ENCODE measurements at regions not wholly inside any gene's neighbourhood (a gene's known extent, or its start where the extent isn't known, plus 50 kb on each side); places are given as distances from the start of the nearest gene placed in this dataset.

GRCh38 chr16:52957199-52957598 is 95.5 kb downstream of the CHD9NB start:
- Histone ChIP-seq H3K9me3 (ENCODE audit: control insufficient read depth, insufficient read depth, low read length) (no peaks in the 10 kb centered on the region), H3F3A (ENCODE audit: control insufficient read depth, insufficient read depth) (no peaks in the 10 kb centered on the region), H3K4me2 (ENCODE audit: low read length) (no peak overlapping the region), H3K27ac (ENCODE audit: low read depth, low read length) (no peak overlapping the region), H3K4me3 (ENCODE audit: low read length) (no peak overlapping the region), H3K79me2 (ENCODE audit: control insufficient read depth, low read length) (no peaks in the 10 kb centered on the region), H3K27me3 (ENCODE audit: control insufficient read depth, low read length) (no peaks in the 10 kb centered on the region), H3K9me2 (replicated peaks; ENCODE audit: control insufficient read depth, low read length) (no peaks in the 10 kb centered on the region), H3K4me1 (ENCODE audit: control insufficient read depth, low read length) (no peaks in the 10 kb centered on the region), H4K20me1 (ENCODE audit: control insufficient read depth, insufficient read depth, low read depth, low read length) (no peaks in the 10 kb centered on the region), H3K36me3 (ENCODE audit: control insufficient read depth, low read length) (no peaks in the 10 kb centered on the region)
- TF ChIP-seq EZH2phosphoT487 (IDR thresholded peaks at IDR 0.05; ENCODE audit: borderline replicate concordance, low read length) = no peak
- TF ChIP-seq CTCF (IDR thresholded peaks at IDR 0.05; ENCODE audit: low read depth, low read length, poor library complexity, severe bottlenecking) = no peak

GRCh38 chr16:52956044-52956443 is 96.7 kb downstream of the CHD9NB start:
- TF ChIP-seq CTCF (IDR thresholded peaks at IDR 0.05; ENCODE audit: low read depth, low read length, poor library complexity, severe bottlenecking) = no peak
- no peak for TF ChIP-seq EZH2phosphoT487 (IDR thresholded peaks at IDR 0.05; ENCODE audit: borderline replicate concordance, low read length)
- Histone ChIP-seq H3K27me3 (ENCODE audit: control insufficient read depth, low read length) (no peaks in the 10 kb centered on the region), H3K9me2 (replicated peaks; ENCODE audit: control insufficient read depth, low read length) (no peaks in the 10 kb centered on the region), H3K4me3 (ENCODE audit: low read length) (no peak overlapping the region), H3K4me1 (ENCODE audit: control insufficient read depth, low read length) (no peaks in the 10 kb centered on the region), H3K4me2 (ENCODE audit: low read length) (no peak overlapping the region), H3K27ac (ENCODE audit: low read depth, low read length) (no peak overlapping the region), H3K36me3 (ENCODE audit: control insufficient read depth, low read length) (no peaks in the 10 kb centered on the region), H3K79me2 (ENCODE audit: control insufficient read depth, low read length) (no peaks in the 10 kb centered on the region), H3K9me3 (ENCODE audit: control insufficient read depth, insufficient read depth, low read length) (no peaks in the 10 kb centered on the region), H3F3A (ENCODE audit: control insufficient read depth, insufficient read depth) (no peaks in the 10 kb centered on the region), H4K20me1 (ENCODE audit: control insufficient read depth, insufficient read depth, low read depth, low read length) (no peaks in the 10 kb centered on the region)

- no peak for TF ChIP-seq EZH2phosphoT487 (IDR thresholded peaks at IDR 0.05; ENCODE audit: borderline replicate concordance, low read length)
- TF ChIP-seq CTCF (IDR thresholded peaks at IDR 0.05; ENCODE audit: low read depth, low read length, poor library complexity, severe bottlenecking) = no peak
Observed at GRCh38 chr16:52953215-52953614, 99.5 kb downstream of the CHD9NB start.

GRCh38 chr16:52948946-52949345 is 103.8 kb downstream of the CHD9NB start:
- TF ChIP-seq EZH2phosphoT487 (IDR thresholded peaks at IDR 0.05; ENCODE audit: borderline replicate concordance, low read length) = no peak
- TF ChIP-seq CTCF (IDR thresholded peaks at IDR 0.05; ENCODE audit: low read depth, low read length, poor library complexity, severe bottlenecking) = no peak
- H3K27me3 ChIP-seq (ENCODE audit: control insufficient read depth, low read length) = no peaks in the 10 kb centered on the region
- no peaks in the 10 kb centered on the region for H3K79me2 ChIP-seq (ENCODE audit: control insufficient read depth, low read length)
- no peaks in the 10 kb centered on the region for H3K4me1 ChIP-seq (ENCODE audit: control insufficient read depth, low read length)
- H3K4me2 ChIP-seq (ENCODE audit: low read length) = no peak overlapping the region
- H3K27ac ChIP-seq (ENCODE audit: low read depth, low read length) = no peak overlapping the region
- H3K4me3 ChIP-seq (ENCODE audit: low read length) = no peak overlapping the region
- H3K9me3 ChIP-seq (ENCODE audit: control insufficient read depth, insufficient read depth, low read length) = no peaks in the 10 kb centered on the region
- no peaks in the 10 kb centered on the region for H3K9me2 ChIP-seq (replicated peaks; ENCODE audit: control insufficient read depth, low read length)
- no peaks in the 10 kb centered on the region for H3K36me3 ChIP-seq (ENCODE audit: control insufficient read depth, low read length)
- no peaks in the 10 kb centered on the region for H3F3A ChIP-seq (ENCODE audit: control insufficient read depth, insufficient read depth)
- no peaks in the 10 kb centered on the region for H4K20me1 ChIP-seq (ENCODE audit: control insufficient read depth, insufficient read depth, low read depth, low read length)

More at GRCh38 chr16:52953215-52953614, 99.5 kb downstream of the CHD9NB start:
- Histone ChIP-seq H3K4me2 (ENCODE audit: low read length) (no peak overlapping the region), H3K4me3 (ENCODE audit: low read length) (no peak overlapping the region), H3K27me3 (ENCODE audit: control insufficient read depth, low read length) (no peaks in the 10 kb centered on the region), H3K9me2 (replicated peaks; ENCODE audit: control insufficient read depth, low read length) (no peaks in the 10 kb centered on the region), H3F3A (ENCODE audit: control insufficient read depth, insufficient read depth) (no peaks in the 10 kb centered on the region), H3K9me3 (ENCODE audit: control insufficient read depth, insufficient read depth, low read length) (no peaks in the 10 kb centered on the region), H3K4me1 (ENCODE audit: control insufficient read depth, low read length) (no peaks in the 10 kb centered on the region), H3K27ac (ENCODE audit: low read depth, low read length) (no peak overlapping the region), H3K79me2 (ENCODE audit: control insufficient read depth, low read length) (no peaks in the 10 kb centered on the region), H4K20me1 (ENCODE audit: control insufficient read depth, insufficient read depth, low read depth, low read length) (no peaks in the 10 kb centered on the region), H3K36me3 (ENCODE audit: control insufficient read depth, low read length) (no peaks in the 10 kb centered on the region)
